Suppressor macrophage (primary cell): ENCODE measurements at regions not wholly inside any gene's neighbourhood (a gene's known extent, or its start where the extent isn't known, plus 50 kb on each side); places are given as distances from the start of the nearest gene placed in this dataset.
A peak's percentile ranks its signal among the peaks of the same experiment; 100 is the strongest.
"Not testable (repeated sequence)": the region's sequence is repeated elsewhere in the genome, so short reads cannot be mapped to it uniquely, and the experiment has no call there.

Experiments used
- DNase-seq, 4 experiments: peaks; one replicate each; pipeline ENCODE4 v3.0.0-alpha.2; 2020 to 2022

- DNase-seq = not testable (repeated sequence)
Measured at GRCh38 chr5:97234380-97234779, 51.3 kb upstream of the RIOK2 start.

- no peak for DNase-seq
Measured at GRCh38 chr5:97242341-97242740, 59.3 kb upstream of the RIOK2 start.

- no peak for DNase-seq
Measured at GRCh38 chr5:97243353-97243752, 60.3 kb upstream of the RIOK2 start.

- DNase-seq = no peak
Measured at GRCh38 chr5:97245386-97245785, 62.3 kb upstream of the RIOK2 start.

GRCh38 chr5:97250113-97250512, 67.1 kb upstream of the RIOK2 start:
- DNase-seq = no peak

GRCh38 chr5:97266076-97266475, 83.0 kb upstream of the RIOK2 start:
- DNase-seq = no peak

- no peak for DNase-seq
Measured at GRCh38 chr5:97266576-97266975, 83.5 kb upstream of the RIOK2 start.

GRCh38 chr5:97267767-97268166, 84.7 kb upstream of the RIOK2 start:
- no peak for DNase-seq

- no peak for DNase-seq
Measured at GRCh38 chr5:97276474-97277120, 93.5 kb upstream of the RIOK2 start.

GRCh38 chr5:97281257-97281656, 98.2 kb upstream of the RIOK2 start:
- no peak for DNase-seq

- DNase-seq = peak; percentile 10 to 42 (median 22)
Measured at GRCh38 chr5:97297063-97297703, 114.1 kb upstream of the RIOK2 start.

- no peak for DNase-seq
Measured at GRCh38 chr5:97297704-97298091, 114.7 kb upstream of the RIOK2 start.

- not testable (repeated sequence) for DNase-seq
Measured at GRCh38 chr5:97301181-97301580, 118.1 kb upstream of the RIOK2 start.

- no peak for DNase-seq
Measured at GRCh38 chr5:97338729-97339128, 155.7 kb upstream of the RIOK2 start.

GRCh38 chr5:97355775-97356174, 172.7 kb upstream of the RIOK2 start:
- no peak for DNase-seq

GRCh38 chr5:97363577-97363976, 180.5 kb upstream of the RIOK2 start:
- no peak for DNase-seq

- no peak for DNase-seq
Measured at GRCh38 chr5:97364731-97365130, 181.7 kb upstream of the RIOK2 start.

GRCh38 chr5:97365163-97365845, 182.3 kb upstream of the RIOK2 start:
- no peak for DNase-seq

- DNase-seq = no peak
Measured at GRCh38 chr5:97365918-97366317, 182.9 kb upstream of the RIOK2 start.

- no peak for DNase-seq
Measured at GRCh38 chr5:97375959-97376358, 192.9 kb upstream of the RIOK2 start.

GRCh38 chr5:97377582-97377981, 194.5 kb upstream of the RIOK2 start:
- no peak for DNase-seq

- no peak for DNase-seq
Measured at GRCh38 chr5:97383996-97384395, 200.9 kb upstream of the RIOK2 start.

GRCh38 chr5:97388794-97389193, 205.7 kb upstream of the RIOK2 start:
- no peak for DNase-seq

- DNase-seq = no peak
Measured at GRCh38 chr5:97400537-97400936, 217.5 kb upstream of the RIOK2 start.
